Gastroesophageal sphincter (tissue), 3 donors: ENCODE measurements at regions not wholly inside any gene's neighbourhood (a gene's known extent, or its start where the extent isn't known, plus 50 kb on each side); places are given as distances from the start of the nearest gene placed in this dataset.
"Not testable (repeated sequence)": the region's sequence is repeated elsewhere in the genome, so short reads cannot be mapped to it uniquely, and the experiment has no call there.

ENCODE experiments used
- EP300 ChIP-seq: sonication (generic); formaldehyde crosslinking; IDR thresholded peaks from one replicate; pipeline ENCODE4 v1.6.1; 2017; ENCODE audit warnings: antibody characterized with exemption, mild to moderate bottlenecking
- POLR2A ChIP-seq, 2 donors: fragments of 450-650 bp; IDR thresholded peaks; one replicate each; pipeline ENCODE4 v1.6.1; 2017; ENCODE audit warnings: antibody characterized with exemption in 2 of 2, mild to moderate bottlenecking in 2 of 2, moderate library complexity in 1 of 2
- POLR2AphosphoS5 ChIP-seq: sonication (generic); formaldehyde crosslinking; IDR thresholded peaks from one replicate; pipeline ENCODE4 v1.6.1; 2017; ENCODE audit warnings: antibody characterized with exemption
- TF ChIP-seq, protein P1 (sequence below), 4 experiments: fragments of 200-600 bp in 2 of 4; fragments of 450-650 bp in 2 of 4; sonication (generic) in 1 of 4; IDR thresholded peaks; one replicate each; pipeline ENCODE4 v1.5.1; 2017 to 2019; ENCODE audit warnings: antibody characterized with exemption in 4 of 4, mild to moderate bottlenecking in 2 of 4, moderate library complexity in 2 of 4

DNA sequence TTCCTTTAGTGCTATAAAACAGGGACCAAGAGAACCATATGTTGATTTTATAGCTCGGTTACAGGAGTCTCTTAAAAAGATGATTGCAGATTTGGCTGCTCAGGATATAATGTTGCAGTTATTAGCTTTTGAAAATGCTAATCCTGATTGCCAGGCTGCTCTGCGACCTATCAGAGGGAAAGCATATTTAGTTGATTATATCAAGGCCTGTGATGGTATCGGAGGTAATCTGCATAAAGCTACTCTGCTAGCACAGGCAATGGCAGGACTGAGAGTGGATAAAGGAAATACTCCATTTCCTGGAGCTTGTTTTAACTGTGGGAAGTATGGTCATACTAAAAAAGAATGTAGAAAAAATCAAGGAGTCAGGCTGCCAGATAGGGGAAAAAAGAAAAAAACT is 99.0 kb upstream of the CCNH start:
- TF ChIP-seq, protein P1, sequence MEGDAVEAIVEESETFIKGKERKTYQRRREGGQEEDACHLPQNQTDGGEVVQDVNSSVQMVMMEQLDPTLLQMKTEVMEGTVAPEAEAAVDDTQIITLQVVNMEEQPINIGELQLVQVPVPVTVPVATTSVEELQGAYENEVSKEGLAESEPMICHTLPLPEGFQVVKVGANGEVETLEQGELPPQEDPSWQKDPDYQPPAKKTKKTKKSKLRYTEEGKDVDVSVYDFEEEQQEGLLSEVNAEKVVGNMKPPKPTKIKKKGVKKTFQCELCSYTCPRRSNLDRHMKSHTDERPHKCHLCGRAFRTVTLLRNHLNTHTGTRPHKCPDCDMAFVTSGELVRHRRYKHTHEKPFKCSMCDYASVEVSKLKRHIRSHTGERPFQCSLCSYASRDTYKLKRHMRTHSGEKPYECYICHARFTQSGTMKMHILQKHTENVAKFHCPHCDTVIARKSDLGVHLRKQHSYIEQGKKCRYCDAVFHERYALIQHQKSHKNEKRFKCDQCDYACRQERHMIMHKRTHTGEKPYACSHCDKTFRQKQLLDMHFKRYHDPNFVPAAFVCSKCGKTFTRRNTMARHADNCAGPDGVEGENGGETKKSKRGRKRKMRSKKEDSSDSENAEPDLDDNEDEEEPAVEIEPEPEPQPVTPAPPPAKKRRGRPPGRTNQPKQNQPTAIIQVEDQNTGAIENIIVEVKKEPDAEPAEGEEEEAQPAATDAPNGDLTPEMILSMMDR (IDR thresholded peaks at IDR 0.05) = not testable (repeated sequence)
- not testable (repeated sequence) for TF ChIP-seq POLR2A (IDR thresholded peaks at IDR 0.05); POLR2AphosphoS5; EP300
